Mesenteric fat pad (tissue), 1 donor: ENCODE measurements at regions not wholly inside any gene's neighbourhood (a gene's known extent, or its start where the extent isn't known, plus 50 kb on each side); places are given as distances from the start of the nearest gene placed in this dataset.
"Not testable (repeated sequence)": the region's sequence is repeated elsewhere in the genome, so short reads cannot be mapped to it uniquely, and the experiment has no call there.

Experiments
- DNase-seq: peaks from one replicate; pipeline ENCODE4 v3.0.0-alpha.2; 2020; ENCODE audit warnings: low spot score
- donor health status: DM: yes; HTN: yes; CAD: no.

- DNase-seq = not testable (repeated sequence)
These were observed 653.4 kb downstream of the TGIF2LX start for GRCh38 chrX:90575155-90575554.

GRCh38 chrX:90601921-90602320, 680.2 kb downstream of the TGIF2LX start:
- DNase-seq = not testable (repeated sequence)

GRCh38 chrX:90605736-90606135, 684.0 kb downstream of the TGIF2LX start:
- DNase-seq = not testable (repeated sequence)

- no peak for DNase-seq
These were observed 696.1 kb downstream of the TGIF2LX start for GRCh38 chrX:90617710-90618325.

GRCh38 chrX:90665161-90665560, 743.5 kb downstream of the TGIF2LX start:
- DNase-seq = not testable (repeated sequence)

GRCh38 chrX:90713552-90713951, 721.1 kb upstream of the PABPC5 start:
- DNase-seq = not testable (repeated sequence)

GRCh38 chrX:90737555-90737954, 697.1 kb upstream of the PABPC5 start:
- DNase-seq = peak; percentile 53

GRCh38 chrX:90757619-90758018, 677.0 kb upstream of the PABPC5 start:
- not testable (repeated sequence) for DNase-seq

GRCh38 chrX:90765482-90765881, 669.2 kb upstream of the PABPC5 start:
- DNase-seq = not testable (repeated sequence)

GRCh38 chrX:90780286-90780789, 654.3 kb upstream of the PABPC5 start:
- not testable (repeated sequence) for DNase-seq
